ENCODE measurements at regions not wholly inside any gene's neighbourhood (a gene's known extent, or its start where the extent isn't known, plus 50 kb on each side); places are given as distances from the start of the nearest gene placed in this dataset.
A peak's percentile ranks its signal among the peaks of the same experiment; 100 is the strongest.
"Not testable (repeated sequence)": the region's sequence is repeated elsewhere in the genome, so short reads cannot be mapped to it uniquely, and the experiment has no call there.

GRCh38 chr2:94759211-94759610 is 112.0 kb upstream of the TEKT4 start:
- Histone ChIP-seq H3K4me1 (replicated peaks in 1 of 2) (no peaks in the 10 kb centered on the region), H3K4me3 (no peak overlapping the region), H3K27ac (no peak overlapping the region)
- in situ Hi-C loops (cut with MboI; ENCODE audit: low pct_unique_long_range_greater_than_20kb in 2 of 9, low sequenced_read_pairs in 9 of 9, unreplicated experiment in 9 of 9): no loop called here
- WGBS, 10 experiments: 0 to 83% (median 20%) methylated on average over 1 to 6 of the region's 7 CpGs; no CpG with 5 or more reads in 1 of the 10 experiments
- peak in 3 of 8 experiments; percentile 35 to 52 (median 40) for ATAC-seq (replicated peaks in 6 of 8)

- WGBS, 10 experiments: 0 to 83% (median 58%) methylated on average over 1 to 2 of the region's 5 CpGs; no CpG with 5 or more reads in 7 of the 10 experiments
- no peaks in the 10 kb centered on the region for H3K4me1 ChIP-seq (replicated peaks in 1 of 2)
- in situ Hi-C loops (cut with MboI; ENCODE audit: low pct_unique_long_range_greater_than_20kb in 2 of 9, low sequenced_read_pairs in 9 of 9, unreplicated experiment in 9 of 9): no loop called here
- peak in 1 of 8 experiments; percentile 20 for ATAC-seq (replicated peaks in 6 of 8)
- H3K27ac ChIP-seq: no peak overlapping the region
- H3K4me3 ChIP-seq: no peak overlapping the region
Observed at GRCh38 chr2:94762600-94762999, 108.6 kb upstream of the TEKT4 start.

GRCh38 chr2:94763318-94763717 is 107.9 kb upstream of the TEKT4 start:
- H3K4me3 ChIP-seq: no peak overlapping the region
- no peak overlapping the region for H3K27ac ChIP-seq
- in situ Hi-C loops (cut with MboI; ENCODE audit: low pct_unique_long_range_greater_than_20kb in 2 of 9, low sequenced_read_pairs in 9 of 9, unreplicated experiment in 9 of 9): no loop called here
- no peak for ATAC-seq (replicated peaks in 6 of 8)
- no peaks in the 10 kb centered on the region for H3K4me1 ChIP-seq (replicated peaks in 1 of 2)
- WGBS, 10 experiments: 20 to 83% (median 41%) methylated on average over 1 to 6 of the region's 6 CpGs; no CpG with 5 or more reads in 6 of the 10 experiments

- WGBS, 10 experiments: 27 to 100% (median 54%) methylated on average over 1 to 3 of the region's 3 CpGs; no CpG with 5 or more reads in 6 of the 10 experiments
- H3K27ac ChIP-seq; ATAC-seq (replicated peaks in 6 of 8); in situ Hi-C loops (cut with MboI; ENCODE audit: low pct_unique_long_range_greater_than_20kb in 2 of 9, low sequenced_read_pairs in 9 of 9, unreplicated experiment in 9 of 9); H3K4me3 ChIP-seq; H3K4me1 ChIP-seq (replicated peaks in 1 of 2): not testable (repeated sequence)
Observed at GRCh38 chr2:94764331-94764730, 106.9 kb upstream of the TEKT4 start.

- Histone ChIP-seq H3K4me3 (no peak overlapping the region), H3K4me1 (replicated peaks in 1 of 2) (no peaks in the 10 kb centered on the region), H3K27ac (no peak overlapping the region)
- in situ Hi-C loops (cut with MboI; ENCODE audit: low pct_unique_long_range_greater_than_20kb in 2 of 9, low sequenced_read_pairs in 9 of 9, unreplicated experiment in 9 of 9): no loop called here
- WGBS, 10 experiments: 6 to 90% (median 66%) methylated on average over 1 to 3 of the region's 3 CpGs; no CpG with 5 or more reads in 4 of the 10 experiments
- ATAC-seq (replicated peaks in 6 of 8): no peak
Observed at GRCh38 chr2:94767336-94767735, 103.9 kb upstream of the TEKT4 start.

- 0 to 54% (median 7%) methylated on average over 1 to 3 of the region's 3 CpGs for WGBS, 10 experiments
- no peak overlapping the region for H3K4me3 ChIP-seq
- ATAC-seq (replicated peaks in 6 of 8): no peak
- no peaks in the 10 kb centered on the region for H3K4me1 ChIP-seq (replicated peaks in 1 of 2)
- in situ Hi-C loops (cut with MboI; ENCODE audit: low pct_unique_long_range_greater_than_20kb in 2 of 9, low sequenced_read_pairs in 9 of 9, unreplicated experiment in 9 of 9): no loop called here
- H3K27ac ChIP-seq: no peak overlapping the region
Observed at GRCh38 chr2:94769733-94770132, 101.5 kb upstream of the TEKT4 start.

GRCh38 chr2:94774851-94775250 is 96.4 kb upstream of the TEKT4 start:
- ATAC-seq (replicated peaks in 6 of 8): no peak
- no peak overlapping the region for H3K4me3 ChIP-seq

GRCh38 chr2:94776036-94776435 is 95.2 kb upstream of the TEKT4 start:
- no peaks in the 10 kb centered on the region for H3K4me1 ChIP-seq (replicated peaks in 1 of 2)
- 0 to 46% (median 23%) methylated on average over 1 to 2 of the region's 2 CpGs; no CpG with 5 or more reads in 4 of the 10 experiments for WGBS, 10 experiments
- H3K27ac ChIP-seq: no peak overlapping the region
- ATAC-seq (replicated peaks in 6 of 8): no peak
- in situ Hi-C loops (cut with MboI; ENCODE audit: low pct_unique_long_range_greater_than_20kb in 2 of 9, low sequenced_read_pairs in 9 of 9, unreplicated experiment in 9 of 9): no loop called here
- no peak overlapping the region for H3K4me3 ChIP-seq

More at GRCh38 chr2:94774851-94775250, 96.4 kb upstream of the TEKT4 start:
- Histone ChIP-seq H3K4me1 (replicated peaks in 1 of 2) (no peaks in the 10 kb centered on the region), H3K27ac (no peak overlapping the region)
- in situ Hi-C loops (cut with MboI; ENCODE audit: low pct_unique_long_range_greater_than_20kb in 2 of 9, low sequenced_read_pairs in 9 of 9, unreplicated experiment in 9 of 9): no loop called here

- ATAC-seq (replicated peaks in 6 of 8); H3K4me3 ChIP-seq; H3K27ac ChIP-seq; H3K4me1 ChIP-seq (replicated peaks in 1 of 2); in situ Hi-C loops (cut with MboI; ENCODE audit: low pct_unique_long_range_greater_than_20kb in 2 of 9, low sequenced_read_pairs in 9 of 9, unreplicated experiment in 9 of 9): not testable (repeated sequence)
- WGBS, 10 experiments: 29 to 55% (median 50%) methylated on average over 1 to 2 of the region's 3 CpGs; no CpG with 5 or more reads in 5 of the 10 experiments
Observed at GRCh38 chr2:94785105-94785504, 86.1 kb upstream of the TEKT4 start.

- H3K27ac ChIP-seq; ATAC-seq (replicated peaks in 6 of 8); H3K4me1 ChIP-seq (replicated peaks in 1 of 2); H3K4me3 ChIP-seq; in situ Hi-C loops (cut with MboI; ENCODE audit: low pct_unique_long_range_greater_than_20kb in 2 of 9, low sequenced_read_pairs in 9 of 9, unreplicated experiment in 9 of 9): not testable (repeated sequence)
- 24 to 100% (median 73%) methylated on average over 2 to 5 of the region's 5 CpGs; no CpG with 5 or more reads in 2 of the 10 experiments for WGBS, 10 experiments
Observed at GRCh38 chr2:94786424-94786823, 84.8 kb upstream of the TEKT4 start.

- in situ Hi-C loops (cut with MboI; ENCODE audit: low pct_unique_long_range_greater_than_20kb in 2 of 9, low sequenced_read_pairs in 9 of 9, unreplicated experiment in 9 of 9): not testable (repeated sequence)
- WGBS, 10 experiments: 70 to 92% (median 75%) methylated on average over 2 of the region's 2 CpGs; no CpG with 5 or more reads in 7 of the 10 experiments
Observed at GRCh38 chr2:94790169-94790568, 81.1 kb upstream of the TEKT4 start.

GRCh38 chr2:94797235-94797634 is 74.0 kb upstream of the TEKT4 start:
- in situ Hi-C loops (cut with MboI; ENCODE audit: low pct_unique_long_range_greater_than_20kb in 2 of 9, low sequenced_read_pairs in 9 of 9, unreplicated experiment in 9 of 9); ATAC-seq (replicated peaks in 6 of 8); H3K27ac ChIP-seq; H3K4me3 ChIP-seq; H3K4me1 ChIP-seq (replicated peaks in 1 of 2): not testable (repeated sequence)

More at GRCh38 chr2:94790169-94790568, 81.1 kb upstream of the TEKT4 start:
- H3K4me3 ChIP-seq; ATAC-seq (replicated peaks in 6 of 8); H3K4me1 ChIP-seq (replicated peaks in 1 of 2); H3K27ac ChIP-seq: not testable (repeated sequence)

All from motor neuron (in vitro differentiated cells).